Stomach (tissue), 8 donors: ENCODE measurements at regions not wholly inside any gene's neighbourhood (a gene's known extent, or its start where the extent isn't known, plus 50 kb on each side); places are given as distances from the start of the nearest gene placed in this dataset.

Experiments
- DNase-seq, 2 donors: peaks; one replicate each; pipeline versions ENCODE4 v3.0.0 to v3.0.0-alpha.2; 2013 to 2019
- H3K27ac ChIP-seq, 5 donors: fragments of 200-600 bp in 4 of 5; sonication (generic) in 4 of 5; one replicate each; pipeline ENCODE4 v1.5.1; 2013 to 2019; ENCODE audit warnings: mild to moderate bottlenecking in 1 of 5, moderate library complexity in 1 of 5
- H3K27me3 ChIP-seq, 3 donors: fragments of 200-600 bp; sonication (generic); one replicate each; pipeline ENCODE4 v1.5.1; 2017 to 2019; ENCODE audit warnings: mixed run types in 1 of 3
- H3K36me3 ChIP-seq, 4 donors: fragments of 200-600 bp; sonication (generic); 1 replicate in 3 of 4; 2 replicates in 1 of 4; pipeline ENCODE4 v1.5.1; 2016 to 2019
- H3K4me1 ChIP-seq, 4 donors: fragments of 200-600 bp; sonication (generic); one replicate each; pipeline ENCODE4 v1.5.1; 2016 to 2019
- H3K4me3 ChIP-seq, 4 donors: fragments of 200-600 bp; sonication (generic) in 3 of 4; one replicate each; pipeline ENCODE4 v1.5.1; 2016 to 2019; ENCODE audit warnings: mild to moderate bottlenecking in 1 of 4
- H3K9me3 ChIP-seq, 4 donors: fragments of 200-600 bp; sonication (generic); one replicate each; pipeline ENCODE4 v1.5.1; 2016 to 2019
- EP300 ChIP-seq: sonication (generic); formaldehyde crosslinking; IDR thresholded peaks from one replicate; pipeline ENCODE4 v1.6.1; 2017; ENCODE audit warnings: antibody characterized with exemption
- POLR2A ChIP-seq, 4 donors: fragments of 450-650 bp; IDR thresholded peaks; one replicate each; pipeline ENCODE4 v1.6.1; 2016; ENCODE audit warnings: antibody characterized with exemption in 4 of 4, control low read depth in 2 of 4, mild to moderate bottlenecking in 1 of 4, moderate library complexity in 1 of 4
- POLR2AphosphoS5 ChIP-seq, 3 donors: sonication (generic); formaldehyde crosslinking; IDR thresholded peaks; one replicate each; pipeline ENCODE4 v1.6.1; 2016; ENCODE audit warnings: antibody characterized with exemption in 3 of 3
- WGBS, 5 donors: extraction: QIAGEN DNeasy Blood & Tissue Kit in 3 of 5; methylation state at CpG; one replicate each; pipeline versions ENCODE4 v1.1.5 to v1.1.7; 2013 to 2018; 5-methylcytosine and 5-hydroxymethylcytosine counted together
- intact Hi-C: fragments of 100-400 bp; cut with DNase I; formaldehyde crosslinking; loops from one replicate; pipeline ENCODE4 v1.15.1; 2023; ENCODE audit warnings: low total_unique reads
- TF ChIP-seq, protein P1 (sequence below), 7 experiments: fragments of 450-650 bp in 4 of 7; fragments of 200-600 bp in 3 of 7; sonication (generic) in 3 of 7; IDR thresholded peaks; one replicate each; pipeline ENCODE4 v1.5.1; 2016 to 2019; ENCODE audit warnings: antibody characterized with exemption in 7 of 7, control low read depth in 2 of 7, mild to moderate bottlenecking in 1 of 7
- donor health status: healthy with polysubstance abuse.
- donor health status: Bipolar disorder and iron deficiency.
- donor health status: healthy.

DNA sequence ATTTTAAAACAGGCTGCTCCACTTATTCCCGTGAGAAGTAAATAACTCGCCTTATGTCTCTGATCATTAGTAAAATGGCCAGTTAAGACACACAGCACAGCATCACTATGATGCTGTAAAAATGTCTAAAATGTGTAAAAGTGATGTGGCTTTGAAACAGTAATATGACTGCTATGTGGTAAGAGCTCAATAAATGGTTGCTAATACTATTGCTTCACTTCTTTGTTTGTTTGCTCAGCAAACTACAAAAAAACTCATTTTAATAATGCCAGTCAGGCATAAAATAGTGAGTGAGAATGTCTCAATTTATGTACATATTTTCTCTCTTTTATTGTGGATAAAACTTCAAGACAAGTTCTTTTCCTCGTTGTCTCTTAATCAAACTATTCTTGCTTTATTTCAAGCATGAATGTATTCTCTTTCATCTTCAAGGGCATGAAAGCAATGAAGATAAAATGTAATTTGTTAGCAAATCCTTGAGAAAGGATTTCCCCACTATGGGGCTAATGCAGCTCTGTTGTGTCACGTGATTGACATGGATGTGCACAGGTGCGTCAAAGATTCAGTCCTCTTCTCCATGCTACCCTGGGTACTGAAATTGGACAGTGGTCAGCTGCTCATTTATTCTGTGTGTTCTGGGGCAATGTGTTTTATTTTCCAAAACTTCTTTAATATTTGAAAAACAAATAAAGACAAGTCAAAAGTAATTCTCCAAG lies 387.2 kb downstream of the TRIB2 start:
- H3K27ac ChIP-seq = no peak overlapping the region
- 60 to 79% (median 73%) methylated on average over 5 of the region's 5 CpGs for WGBS, 5 donors
- no peak for DNase-seq
- no peaks in the 10 kb centered on the region for H3K27me3 ChIP-seq
- intact Hi-C loops = no loop called here
- no peaks in the 10 kb centered on the region for H3K4me1 ChIP-seq
- H3K36me3 ChIP-seq = no peaks in the 10 kb centered on the region
- TF ChIP-seq POLR2AphosphoS5 (IDR thresholded peaks at IDR 0.05) = no peak
- TF ChIP-seq EP300 = no peak
- TF ChIP-seq, protein P1, sequence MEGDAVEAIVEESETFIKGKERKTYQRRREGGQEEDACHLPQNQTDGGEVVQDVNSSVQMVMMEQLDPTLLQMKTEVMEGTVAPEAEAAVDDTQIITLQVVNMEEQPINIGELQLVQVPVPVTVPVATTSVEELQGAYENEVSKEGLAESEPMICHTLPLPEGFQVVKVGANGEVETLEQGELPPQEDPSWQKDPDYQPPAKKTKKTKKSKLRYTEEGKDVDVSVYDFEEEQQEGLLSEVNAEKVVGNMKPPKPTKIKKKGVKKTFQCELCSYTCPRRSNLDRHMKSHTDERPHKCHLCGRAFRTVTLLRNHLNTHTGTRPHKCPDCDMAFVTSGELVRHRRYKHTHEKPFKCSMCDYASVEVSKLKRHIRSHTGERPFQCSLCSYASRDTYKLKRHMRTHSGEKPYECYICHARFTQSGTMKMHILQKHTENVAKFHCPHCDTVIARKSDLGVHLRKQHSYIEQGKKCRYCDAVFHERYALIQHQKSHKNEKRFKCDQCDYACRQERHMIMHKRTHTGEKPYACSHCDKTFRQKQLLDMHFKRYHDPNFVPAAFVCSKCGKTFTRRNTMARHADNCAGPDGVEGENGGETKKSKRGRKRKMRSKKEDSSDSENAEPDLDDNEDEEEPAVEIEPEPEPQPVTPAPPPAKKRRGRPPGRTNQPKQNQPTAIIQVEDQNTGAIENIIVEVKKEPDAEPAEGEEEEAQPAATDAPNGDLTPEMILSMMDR (IDR thresholded peaks at IDR 0.05) = no peak
- TF ChIP-seq POLR2A (IDR thresholded peaks at IDR 0.05) = no peak
- peaks cover 0 to under 1% (median 0%) of the 10 kb centered on the region in 4 donors for H3K9me3 ChIP-seq
- no peak overlapping the region for H3K4me3 ChIP-seq

DNA sequence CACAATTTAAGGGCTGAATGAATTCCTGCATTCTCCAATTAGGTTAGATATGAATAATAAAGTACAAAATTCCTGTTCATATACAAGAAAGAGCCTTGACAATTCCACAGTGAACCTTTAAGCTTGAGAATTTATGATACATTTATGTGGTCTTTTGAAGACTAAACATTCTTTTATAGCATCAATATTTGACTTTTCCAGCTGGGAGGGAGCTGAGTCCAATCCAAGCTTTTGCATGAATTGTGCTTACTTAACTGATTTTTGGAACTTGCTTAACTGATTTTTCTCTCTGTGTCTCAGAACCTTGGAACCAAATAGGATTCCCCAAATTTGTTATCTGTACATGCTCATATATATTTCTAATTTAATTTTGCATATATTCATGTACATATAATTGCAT lies 388.0 kb downstream of the TRIB2 start:
- intact Hi-C loops = no loop called here
- H3K36me3 ChIP-seq = no peaks in the 10 kb centered on the region

DNA sequence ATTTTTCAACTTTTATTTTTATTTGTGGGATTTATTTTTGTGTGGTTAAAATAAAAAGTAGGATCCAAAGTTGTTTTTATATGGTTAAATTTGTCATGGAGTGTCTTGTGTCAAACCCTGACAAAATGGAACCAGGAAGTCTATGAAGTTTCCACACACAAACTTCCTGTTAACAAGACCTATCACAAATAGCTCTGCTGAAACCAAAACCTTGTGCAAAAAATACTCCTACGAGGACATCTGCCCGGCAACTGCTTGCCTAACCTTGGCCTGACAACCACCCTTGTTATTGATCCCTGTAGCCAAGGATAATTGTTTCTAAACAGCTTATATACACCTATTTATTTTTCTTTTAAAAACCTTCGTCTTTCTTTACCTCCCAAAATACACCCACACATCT lies 389.6 kb downstream of the TRIB2 start:
- Histone ChIP-seq H3K27ac (no peak overlapping the region), H3K4me1 (no peaks in the 10 kb centered on the region), H3K4me3 (no peak overlapping the region), H3K36me3 (no peaks in the 10 kb centered on the region), H3K9me3 (no peaks in the 10 kb centered on the region), H3K27me3 (no peaks in the 10 kb centered on the region)
- TF ChIP-seq, protein P1 (IDR thresholded peaks at IDR 0.05) = no peak
- TF ChIP-seq POLR2A (IDR thresholded peaks at IDR 0.05) (no peak), EP300 (no peak), POLR2AphosphoS5 (IDR thresholded peaks at IDR 0.05) (no peak)
- WGBS, 5 donors = 63 to 78% (median 68%) methylated on average over 3 of the region's 3 CpGs
- intact Hi-C loops = no loop called here
- DNase-seq = no peak

More for the DNA sequence above, 388.0 kb downstream of the TRIB2 start:
- no peaks in the 10 kb centered on the region for H3K27me3 ChIP-seq
- H3K4me1 ChIP-seq = no peaks in the 10 kb centered on the region
- H3K27ac ChIP-seq = no peak overlapping the region
- no peaks in the 10 kb centered on the region for H3K9me3 ChIP-seq
- no peak overlapping the region for H3K4me3 ChIP-seq
- TF ChIP-seq POLR2AphosphoS5 (IDR thresholded peaks at IDR 0.05) (no peak), POLR2A (IDR thresholded peaks at IDR 0.05) (no peak), EP300 (no peak)
- TF ChIP-seq, protein P1 (IDR thresholded peaks at IDR 0.05) = no peak
- no peak for DNase-seq

DNA sequence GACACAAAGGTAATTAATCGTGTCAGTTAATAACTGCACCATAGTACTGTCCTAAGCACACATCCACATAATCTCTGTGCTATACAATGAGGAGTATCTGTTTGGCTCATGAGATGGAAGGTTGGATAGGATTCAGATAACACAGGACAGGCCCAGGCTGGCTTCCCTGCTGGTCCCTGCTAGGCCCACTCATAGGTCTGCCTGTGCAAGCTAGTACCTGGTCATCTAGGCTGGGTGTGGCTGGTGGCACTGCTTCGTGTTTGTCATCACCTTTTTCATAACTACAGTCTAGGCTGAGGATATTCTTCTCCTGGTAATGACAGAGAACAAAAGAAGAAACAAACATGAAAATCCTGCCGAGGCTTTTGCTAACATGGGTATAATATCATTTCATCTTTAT lies 392.8 kb downstream of the TRIB2 start:
- no peak overlapping the region for H3K4me3 ChIP-seq
- TF ChIP-seq, protein P1 (IDR thresholded peaks at IDR 0.05) = no peak
- TF ChIP-seq POLR2AphosphoS5 (IDR thresholded peaks at IDR 0.05) (no peak), POLR2A (IDR thresholded peaks at IDR 0.05) (no peak), EP300 (no peak)
- no peak overlapping the region for H3K27ac ChIP-seq
- no peaks in the 10 kb centered on the region for H3K36me3 ChIP-seq
- intact Hi-C loops = no loop called here
- DNase-seq = no peak
- no peaks in the 10 kb centered on the region for H3K4me1 ChIP-seq
- 65 to 78% (median 75%) methylated on average over 3 of the region's 3 CpGs for WGBS, 5 donors
- no peaks in the 10 kb centered on the region for H3K9me3 ChIP-seq
- no peaks in the 10 kb centered on the region for H3K27me3 ChIP-seq
